K562 (cell line): ENCODE measurements at regions not wholly inside any gene's neighbourhood (a gene's known extent, or its start where the extent isn't known, plus 50 kb on each side); places are given as distances from the start of the nearest gene placed in this dataset.

ENCODE experiments used
- ARID4B ChIP-seq: sonication (generic); formaldehyde crosslinking; IDR thresholded peaks from 2 replicates; pipeline ENCODE4 v1.8.0; 2022; ENCODE audit warnings: mild to moderate bottlenecking, missing genetic modification reagents
- CTCF ChIP-seq, 3 experiments: IDR thresholded peaks in 2 of 3; conservative IDR thresholded peaks in 1 of 3; 2 replicates each; pipeline ENCODE4 v1.5.1; 2011 to 2012; ENCODE audit warnings: low read length in 3 of 3, mild to moderate bottlenecking in 3 of 3, control low read depth in 2 of 3, improper control_type of control experiment in 1 of 3, inconsistent platforms in 1 of 3, low read depth in 1 of 3, mixed read lengths in 1 of 3, moderate library complexity in 1 of 3; ENCODE audit not compliant: insufficient read depth in 2 of 3
- E4F1 ChIP-seq: fragments of 250-450 bp; sonication (Bioruptor Pico); IDR thresholded peaks from 2 replicates; pipeline ENCODE4 v1.5.0; 2021; ENCODE audit warnings: mild to moderate bottlenecking, borderline replicate concordance
- EP300 ChIP-seq: IDR thresholded peaks from 2 replicates; pipeline ENCODE4 v1.6.1; 2012; ENCODE audit warnings: low read length, improper control_type of control experiment
- MAX ChIP-seq: sonication (generic); formaldehyde crosslinking; IDR thresholded peaks from 2 replicates; pipeline ENCODE4 v1.9.0; 2022; ENCODE audit warnings: mild to moderate bottlenecking, missing genetic modification reagents
- MBD2 ChIP-seq: sonication (generic); IDR thresholded peaks from 2 replicates; pipeline ENCODE4 v1.6.1; 2016; ENCODE audit warnings: low read depth, borderline replicate concordance
- SETDB1 ChIP-seq: IDR thresholded peaks from one replicate; pipeline ENCODE4 v1.6.1; 2012; ENCODE audit warnings: low read length, control low read depth, inconsistent platforms
- SMARCC2 ChIP-seq: fragments of 450-650 bp; IDR thresholded peaks from 2 replicates; pipeline ENCODE4 v1.6.1; 2017; ENCODE audit warnings: antibody characterized with exemption, moderate library complexity, mild to moderate bottlenecking, low read depth
- ZKSCAN3 ChIP-seq: fragments of 250-450 bp; sonication (Bioruptor Pico); IDR thresholded peaks from 2 replicates; pipeline ENCODE4 v1.4.0; 2020
- ZNF449 ChIP-seq: fragments of 250-450 bp; sonication (Bioruptor Pico); IDR thresholded peaks from 2 replicates; pipeline ENCODE4 v1.8.0; 2022; ENCODE audit warnings: moderate library complexity, mild to moderate bottlenecking, inconsistent platforms

GRCh38 chr2:66346231-66346664, 88.7 kb upstream of the MEIS1 start:
- TF ChIP-seq ZKSCAN3 (no peak), E4F1 (no peak), EP300 (no peak), MAX (no peak), CTCF (IDR thresholded peaks at IDR 0.05 in 2 of 3, conservative IDR thresholded peaks at IDR 0.05 in 1 of 3; ENCODE audit: insufficient read depth in 2 of 3, low read depth in 1 of 3, low read length in 3 of 3) (no peak), SETDB1 (no peak), MBD2 (no peak), ARID4B (CRISPR knock-in tag) (no peak), ZNF449 (no peak), SMARCC2 (no peak)
